Liver (tissue), 3 donors: ENCODE measurements at regions not wholly inside any gene's neighbourhood (a gene's known extent, or its start where the extent isn't known, plus 50 kb on each side); places are given as distances from the start of the nearest gene placed in this dataset.

Source experiments
- EGR1 ChIP-seq, 2 donors: IDR thresholded peaks; 2 replicates each; pipeline ENCODE4 v1.6.1; 2016 to 2018; ENCODE audit warnings: antibody characterized with exemption in 2 of 2, low read depth in 2 of 2
- FOXA1 ChIP-seq: IDR thresholded peaks from 2 replicates; pipeline ENCODE4 v1.6.1; 2016; ENCODE audit warnings: antibody characterized with exemption
- JUND ChIP-seq, 2 donors: IDR thresholded peaks; 2 replicates each; pipeline ENCODE4 v1.6.1; 2016; ENCODE audit warnings: antibody characterized with exemption in 2 of 2
- RXRA ChIP-seq, 2 donors: IDR thresholded peaks; 2 replicates each; pipeline ENCODE4 v1.6.1; 2017 to 2018; ENCODE audit warnings: antibody characterized with exemption in 2 of 2, mild to moderate bottlenecking in 1 of 2
- TAF1 ChIP-seq: conservative IDR thresholded peaks from 2 replicates; pipeline ENCODE4 v1.6.1; 2016; ENCODE audit warnings: antibody characterized with exemption, mild to moderate bottlenecking
- TF ChIP-seq, protein P1 (sequence below): IDR thresholded peaks from 2 replicates; pipeline ENCODE4 v1.6.1; 2016; ENCODE audit warnings: antibody characterized with exemption
- TF ChIP-seq, protein P2 (sequence below): IDR thresholded peaks from 2 replicates; pipeline ENCODE4 v1.6.1; 2016; ENCODE audit warnings: antibody characterized with exemption, mild to moderate bottlenecking
- TF ChIP-seq, protein P3 (sequence below): fragments of 150-350 bp; IDR thresholded peaks from 2 replicates; pipeline ENCODE4 v1.5.1; 2017; ENCODE audit warnings: improper control_type of control experiment, low read depth, low read length; ENCODE audit not compliant: missing input control
- donor health status: healthy.
- donor health status: healthy.

DNA sequence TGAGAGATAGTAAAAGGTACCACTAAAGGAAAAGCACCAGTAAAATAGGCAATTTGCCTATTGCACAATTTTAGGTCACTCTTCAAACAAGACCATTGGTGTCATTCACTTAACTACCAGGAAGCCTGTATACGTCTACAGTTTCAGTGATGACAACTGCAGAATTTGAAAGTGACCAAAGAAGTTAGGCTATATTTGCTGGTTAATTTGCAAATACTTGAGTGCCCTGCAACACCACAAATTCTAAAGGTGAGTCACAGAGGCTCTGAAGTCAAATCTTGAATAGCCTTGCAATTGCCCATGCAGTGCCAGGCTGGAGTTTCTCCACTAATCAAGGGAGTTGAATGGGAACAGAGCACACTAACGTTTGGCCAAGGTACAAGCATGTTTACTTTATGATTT lies 128.7 kb upstream of the CCDC68 start:
- no peak for TF ChIP-seq TAF1
- TF ChIP-seq, protein P1, sequence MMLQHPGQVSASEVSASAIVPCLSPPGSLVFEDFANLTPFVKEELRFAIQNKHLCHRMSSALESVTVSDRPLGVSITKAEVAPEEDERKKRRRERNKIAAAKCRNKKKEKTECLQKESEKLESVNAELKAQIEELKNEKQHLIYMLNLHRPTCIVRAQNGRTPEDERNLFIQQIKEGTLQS: no peak
- TF ChIP-seq RXRA (IDR thresholded peaks at IDR 0.05): no peak
- TF ChIP-seq, protein P2, sequence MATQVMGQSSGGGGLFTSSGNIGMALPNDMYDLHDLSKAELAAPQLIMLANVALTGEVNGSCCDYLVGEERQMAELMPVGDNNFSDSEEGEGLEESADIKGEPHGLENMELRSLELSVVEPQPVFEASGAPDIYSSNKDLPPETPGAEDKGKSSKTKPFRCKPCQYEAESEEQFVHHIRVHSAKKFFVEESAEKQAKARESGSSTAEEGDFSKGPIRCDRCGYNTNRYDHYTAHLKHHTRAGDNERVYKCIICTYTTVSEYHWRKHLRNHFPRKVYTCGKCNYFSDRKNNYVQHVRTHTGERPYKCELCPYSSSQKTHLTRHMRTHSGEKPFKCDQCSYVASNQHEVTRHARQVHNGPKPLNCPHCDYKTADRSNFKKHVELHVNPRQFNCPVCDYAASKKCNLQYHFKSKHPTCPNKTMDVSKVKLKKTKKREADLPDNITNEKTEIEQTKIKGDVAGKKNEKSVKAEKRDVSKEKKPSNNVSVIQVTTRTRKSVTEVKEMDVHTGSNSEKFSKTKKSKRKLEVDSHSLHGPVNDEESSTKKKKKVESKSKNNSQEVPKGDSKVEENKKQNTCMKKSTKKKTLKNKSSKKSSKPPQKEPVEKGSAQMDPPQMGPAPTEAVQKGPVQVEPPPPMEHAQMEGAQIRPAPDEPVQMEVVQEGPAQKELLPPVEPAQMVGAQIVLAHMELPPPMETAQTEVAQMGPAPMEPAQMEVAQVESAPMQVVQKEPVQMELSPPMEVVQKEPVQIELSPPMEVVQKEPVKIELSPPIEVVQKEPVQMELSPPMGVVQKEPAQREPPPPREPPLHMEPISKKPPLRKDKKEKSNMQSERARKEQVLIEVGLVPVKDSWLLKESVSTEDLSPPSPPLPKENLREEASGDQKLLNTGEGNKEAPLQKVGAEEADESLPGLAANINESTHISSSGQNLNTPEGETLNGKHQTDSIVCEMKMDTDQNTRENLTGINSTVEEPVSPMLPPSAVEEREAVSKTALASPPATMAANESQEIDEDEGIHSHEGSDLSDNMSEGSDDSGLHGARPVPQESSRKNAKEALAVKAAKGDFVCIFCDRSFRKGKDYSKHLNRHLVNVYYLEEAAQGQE: no peak
- TF ChIP-seq, protein P3, sequence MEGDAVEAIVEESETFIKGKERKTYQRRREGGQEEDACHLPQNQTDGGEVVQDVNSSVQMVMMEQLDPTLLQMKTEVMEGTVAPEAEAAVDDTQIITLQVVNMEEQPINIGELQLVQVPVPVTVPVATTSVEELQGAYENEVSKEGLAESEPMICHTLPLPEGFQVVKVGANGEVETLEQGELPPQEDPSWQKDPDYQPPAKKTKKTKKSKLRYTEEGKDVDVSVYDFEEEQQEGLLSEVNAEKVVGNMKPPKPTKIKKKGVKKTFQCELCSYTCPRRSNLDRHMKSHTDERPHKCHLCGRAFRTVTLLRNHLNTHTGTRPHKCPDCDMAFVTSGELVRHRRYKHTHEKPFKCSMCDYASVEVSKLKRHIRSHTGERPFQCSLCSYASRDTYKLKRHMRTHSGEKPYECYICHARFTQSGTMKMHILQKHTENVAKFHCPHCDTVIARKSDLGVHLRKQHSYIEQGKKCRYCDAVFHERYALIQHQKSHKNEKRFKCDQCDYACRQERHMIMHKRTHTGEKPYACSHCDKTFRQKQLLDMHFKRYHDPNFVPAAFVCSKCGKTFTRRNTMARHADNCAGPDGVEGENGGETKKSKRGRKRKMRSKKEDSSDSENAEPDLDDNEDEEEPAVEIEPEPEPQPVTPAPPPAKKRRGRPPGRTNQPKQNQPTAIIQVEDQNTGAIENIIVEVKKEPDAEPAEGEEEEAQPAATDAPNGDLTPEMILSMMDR: no peak
- TF ChIP-seq JUND (IDR thresholded peaks at IDR 0.05): no peak
- no peak for TF ChIP-seq FOXA1
- no peak for TF ChIP-seq EGR1 (IDR thresholded peaks at IDR 0.05; ENCODE audit: low read depth in 2 of 2)
